ENCODE measurements at regions not wholly inside any gene's neighbourhood (a gene's known extent, or its start where the extent isn't known, plus 50 kb on each side); places are given as distances from the start of the nearest gene placed in this dataset.

DNA sequence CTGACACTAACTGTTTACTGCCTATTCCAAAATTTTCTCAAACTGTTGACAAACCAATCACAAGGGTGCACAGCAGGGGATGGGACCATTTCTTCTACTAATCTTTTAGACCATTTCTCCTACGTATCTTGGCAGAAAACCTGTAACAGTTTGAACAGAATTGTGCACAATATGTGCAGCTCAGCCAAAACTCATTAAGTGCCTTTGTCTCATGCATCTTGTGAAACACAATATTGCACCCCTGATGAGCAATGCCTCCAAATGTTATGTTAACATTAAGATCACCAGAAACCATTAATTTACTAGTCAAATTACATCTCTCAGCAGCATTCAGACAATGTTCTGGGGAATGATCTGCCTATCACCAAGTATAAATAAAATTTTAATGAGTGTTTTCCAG, 247.5 kb downstream of the NRIP1 start (continued):
- no peak for TF ChIP-seq TARDBP (IDR thresholded peaks at IDR 0.05; ENCODE audit: borderline replicate concordance)

DNA sequence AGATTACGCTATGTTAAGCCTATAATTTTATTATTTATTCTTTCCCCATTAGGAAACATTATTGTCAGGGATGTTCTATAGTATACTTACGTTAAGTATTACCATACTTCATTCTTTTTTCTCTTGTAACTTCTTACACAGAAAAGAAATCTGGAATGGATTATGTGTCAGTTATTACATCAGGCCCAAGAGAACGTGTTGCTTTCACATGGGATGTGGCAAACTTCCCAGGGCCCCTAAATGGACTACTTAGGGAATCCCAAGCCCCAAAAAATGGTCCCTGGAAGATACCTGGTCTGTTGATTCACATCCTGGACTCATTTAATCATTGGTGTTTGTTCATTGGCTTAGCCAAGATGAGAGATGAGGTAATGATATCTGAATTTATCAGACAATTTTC, 249.8 kb downstream of the NRIP1 start:
- TF ChIP-seq, protein P1, sequence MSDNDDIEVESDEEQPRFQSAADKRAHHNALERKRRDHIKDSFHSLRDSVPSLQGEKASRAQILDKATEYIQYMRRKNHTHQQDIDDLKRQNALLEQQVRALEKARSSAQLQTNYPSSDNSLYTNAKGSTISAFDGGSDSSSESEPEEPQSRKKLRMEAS (IDR thresholded peaks at IDR 0.05; ENCODE audit: low read depth, low read length) = no peak
- H3K9me3 ChIP-seq (replicated peaks; ENCODE audit: control insufficient read depth, insufficient read depth, low read length) = no peaks in the 10 kb centered on the region; the same call in 2 of the 3 replicates
- H2AFZ ChIP-seq (ENCODE audit: control insufficient read depth, low read depth, low read length) = no peak overlapping the region
- no peaks in the 10 kb centered on the region for H3K36me3 ChIP-seq (ENCODE audit: control insufficient read depth in 2 of 2, insufficient read depth in 2 of 2, low read length in 1 of 2)
- no peak for DNase-seq (ENCODE audit: low read depth, low spot score)
- no peak overlapping the region for H3K4me2 ChIP-seq (ENCODE audit: control insufficient read depth, insufficient read depth)
- ChIA-PET RAD21 (ENCODE audit: unreplicated experiment) (no interaction called here), SMC1A (ENCODE audit: uncharacterized antibody, unreplicated experiment) (interaction anchor here (1.0 kb wide), 1 partner anchor 8 kb away, joined by 3 read pairs; no protein-coding TSS in a partner anchor), CTCF (no interaction called here), POLR2A (no interaction called here)
- no peaks in the 10 kb centered on the region for H3K27me3 ChIP-seq (replicated peaks in 1 of 2; ENCODE audit: control insufficient read depth in 2 of 2, insufficient read depth in 2 of 2, low read length in 1 of 2)
- no peak for ATAC-seq
- intact Hi-C loops (cut with micrococcal nuclease; ENCODE audit: unreplicated experiment) (no loop called here), in situ Hi-C loops (cut with MboI) (no loop called here)
- no peaks in the 10 kb centered on the region for H3K79me2 ChIP-seq (ENCODE audit: control insufficient read depth, insufficient read depth, low read length)
- WGBS (ENCODE audit: insufficient coverage, insufficient replicate concordance, low lambda C conversion rate, missing lambda C conversion rate) = 75% methylated on average over 3 of the region's 3 CpGs
- no TSS peak for BruUV-seq (replicated peaks)
- no peaks in the 10 kb centered on the region for H4K20me1 ChIP-seq (ENCODE audit: control insufficient read depth, insufficient read depth)
- no peaks in the 10 kb centered on the region for H3K4me1 ChIP-seq (ENCODE audit: control insufficient read depth, insufficient read depth, low read length)
- no peak overlapping the region for H3K9ac ChIP-seq (ENCODE audit: control insufficient read depth, insufficient read depth, low read length)
- no peak overlapping the region for H3K4me3 ChIP-seq
- no peak for FAIRE-seq
- no peak overlapping the region for H3K27ac ChIP-seq (ENCODE audit: control insufficient read depth, insufficient read depth)

DNA sequence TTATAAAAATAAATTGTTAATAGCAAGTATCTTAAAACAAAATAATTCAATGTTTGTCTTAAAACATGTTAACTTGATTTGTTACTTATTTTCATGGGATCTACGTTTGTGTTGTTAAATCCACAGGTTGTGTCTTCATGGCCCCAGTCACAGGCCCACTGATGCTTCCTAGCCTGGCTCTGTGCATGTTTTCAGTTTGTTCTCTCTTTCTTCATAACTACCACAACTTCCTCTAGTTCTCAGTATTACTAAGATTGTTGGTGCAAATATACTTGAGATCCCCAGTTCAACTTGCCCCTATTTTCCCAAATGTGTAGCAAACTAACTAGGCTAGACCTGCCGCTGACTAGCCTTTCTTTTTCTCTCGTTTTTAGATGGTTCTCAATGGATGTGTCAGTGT, 250.5 kb downstream of the NRIP1 start:
- SMC1A ChIA-PET (ENCODE audit: uncharacterized antibody, unreplicated experiment) = interaction anchor here (1.0 kb wide), 1 partner anchor 9 kb away, joined by 3 read pairs; no protein-coding TSS in a partner anchor
- Histone ChIP-seq H3K4me3 (no peak overlapping the region), H3K36me3 (ENCODE audit: control insufficient read depth in 2 of 2, insufficient read depth in 2 of 2, low read length in 1 of 2) (no peaks in the 10 kb centered on the region), H3K9me3 (replicated peaks; ENCODE audit: control insufficient read depth, insufficient read depth, low read length) (no peaks in the 10 kb centered on the region; the same call in 2 of the 3 replicates), H3K79me2 (ENCODE audit: control insufficient read depth, insufficient read depth, low read length) (no peaks in the 10 kb centered on the region), H4K20me1 (ENCODE audit: control insufficient read depth, insufficient read depth) (no peaks in the 10 kb centered on the region), H2AFZ (ENCODE audit: control insufficient read depth, low read depth, low read length) (no peak overlapping the region), H3K9ac (ENCODE audit: control insufficient read depth, insufficient read depth, low read length) (no peak overlapping the region), H3K4me2 (ENCODE audit: control insufficient read depth, insufficient read depth) (no peak overlapping the region), H3K27me3 (replicated peaks in 1 of 2; ENCODE audit: control insufficient read depth in 2 of 2, insufficient read depth in 2 of 2, low read length in 1 of 2) (no peaks in the 10 kb centered on the region), H3K4me1 (ENCODE audit: control insufficient read depth, insufficient read depth, low read length) (no peaks in the 10 kb centered on the region), H3K27ac (ENCODE audit: control insufficient read depth, insufficient read depth) (no peak overlapping the region)
- DNase-seq (ENCODE audit: low read depth, low spot score) (no peak), FAIRE-seq (no peak), ATAC-seq (no peak)
- in situ Hi-C loops (cut with MboI) = no loop called here
- RAD21 ChIA-PET (ENCODE audit: unreplicated experiment) = no interaction called here
- WGBS (ENCODE audit: insufficient coverage, insufficient replicate concordance, low lambda C conversion rate, missing lambda C conversion rate) = 58% methylated on average over 3 of the region's 3 CpGs
- POLR2A ChIA-PET = interaction anchor here (0.6 kb wide), 1 partner anchor 245 kb away, joined by 7 read pairs; no protein-coding TSS in a partner anchor
- no TSS peak for BruUV-seq (replicated peaks)
- CTCF ChIA-PET = no interaction called here
- intact Hi-C loops (cut with micrococcal nuclease; ENCODE audit: unreplicated experiment) = no loop called here
- TF ChIP-seq RBBP5 (conservative IDR thresholded peaks at IDR 0.05) (no peak), IKZF2 (IDR thresholded peaks at IDR 0.05) (no peak), HDAC6 (IDR thresholded peaks at IDR 0.05; ENCODE audit: unreplicated experiment) (no peak), NBN (IDR thresholded peaks at IDR 0.05) (no peak)
- TF ChIP-seq, protein P2, sequence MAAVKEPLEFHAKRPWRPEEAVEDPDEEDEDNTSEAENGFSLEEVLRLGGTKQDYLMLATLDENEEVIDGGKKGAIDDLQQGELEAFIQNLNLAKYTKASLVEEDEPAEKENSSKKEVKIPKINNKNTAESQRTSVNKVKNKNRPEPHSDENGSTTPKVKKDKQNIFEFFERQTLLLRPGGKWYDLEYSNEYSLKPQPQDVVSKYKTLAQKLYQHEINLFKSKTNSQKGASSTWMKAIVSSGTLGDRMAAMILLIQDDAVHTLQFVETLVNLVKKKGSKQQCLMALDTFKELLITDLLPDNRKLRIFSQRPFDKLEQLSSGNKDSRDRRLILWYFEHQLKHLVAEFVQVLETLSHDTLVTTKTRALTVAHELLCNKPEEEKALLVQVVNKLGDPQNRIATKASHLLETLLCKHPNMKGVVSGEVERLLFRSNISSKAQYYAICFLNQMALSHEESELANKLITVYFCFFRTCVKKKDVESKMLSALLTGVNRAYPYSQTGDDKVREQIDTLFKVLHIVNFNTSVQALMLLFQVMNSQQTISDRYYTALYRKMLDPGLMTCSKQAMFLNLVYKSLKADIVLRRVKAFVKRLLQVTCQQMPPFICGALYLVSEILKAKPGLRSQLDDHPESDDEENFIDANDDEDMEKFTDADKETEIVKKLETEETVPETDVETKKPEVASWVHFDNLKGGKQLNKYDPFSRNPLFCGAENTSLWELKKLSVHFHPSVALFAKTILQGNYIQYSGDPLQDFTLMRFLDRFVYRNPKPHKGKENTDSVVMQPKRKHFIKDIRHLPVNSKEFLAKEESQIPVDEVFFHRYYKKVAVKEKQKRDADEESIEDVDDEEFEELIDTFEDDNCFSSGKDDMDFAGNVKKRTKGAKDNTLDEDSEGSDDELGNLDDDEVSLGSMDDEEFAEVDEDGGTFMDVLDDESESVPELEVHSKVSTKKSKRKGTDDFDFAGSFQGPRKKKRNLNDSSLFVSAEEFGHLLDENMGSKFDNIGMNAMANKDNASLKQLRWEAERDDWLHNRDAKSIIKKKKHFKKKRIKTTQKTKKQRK (IDR thresholded peaks at IDR 0.05; ENCODE audit: low read depth, low read length) = no peak
- TF ChIP-seq, protein P3, sequence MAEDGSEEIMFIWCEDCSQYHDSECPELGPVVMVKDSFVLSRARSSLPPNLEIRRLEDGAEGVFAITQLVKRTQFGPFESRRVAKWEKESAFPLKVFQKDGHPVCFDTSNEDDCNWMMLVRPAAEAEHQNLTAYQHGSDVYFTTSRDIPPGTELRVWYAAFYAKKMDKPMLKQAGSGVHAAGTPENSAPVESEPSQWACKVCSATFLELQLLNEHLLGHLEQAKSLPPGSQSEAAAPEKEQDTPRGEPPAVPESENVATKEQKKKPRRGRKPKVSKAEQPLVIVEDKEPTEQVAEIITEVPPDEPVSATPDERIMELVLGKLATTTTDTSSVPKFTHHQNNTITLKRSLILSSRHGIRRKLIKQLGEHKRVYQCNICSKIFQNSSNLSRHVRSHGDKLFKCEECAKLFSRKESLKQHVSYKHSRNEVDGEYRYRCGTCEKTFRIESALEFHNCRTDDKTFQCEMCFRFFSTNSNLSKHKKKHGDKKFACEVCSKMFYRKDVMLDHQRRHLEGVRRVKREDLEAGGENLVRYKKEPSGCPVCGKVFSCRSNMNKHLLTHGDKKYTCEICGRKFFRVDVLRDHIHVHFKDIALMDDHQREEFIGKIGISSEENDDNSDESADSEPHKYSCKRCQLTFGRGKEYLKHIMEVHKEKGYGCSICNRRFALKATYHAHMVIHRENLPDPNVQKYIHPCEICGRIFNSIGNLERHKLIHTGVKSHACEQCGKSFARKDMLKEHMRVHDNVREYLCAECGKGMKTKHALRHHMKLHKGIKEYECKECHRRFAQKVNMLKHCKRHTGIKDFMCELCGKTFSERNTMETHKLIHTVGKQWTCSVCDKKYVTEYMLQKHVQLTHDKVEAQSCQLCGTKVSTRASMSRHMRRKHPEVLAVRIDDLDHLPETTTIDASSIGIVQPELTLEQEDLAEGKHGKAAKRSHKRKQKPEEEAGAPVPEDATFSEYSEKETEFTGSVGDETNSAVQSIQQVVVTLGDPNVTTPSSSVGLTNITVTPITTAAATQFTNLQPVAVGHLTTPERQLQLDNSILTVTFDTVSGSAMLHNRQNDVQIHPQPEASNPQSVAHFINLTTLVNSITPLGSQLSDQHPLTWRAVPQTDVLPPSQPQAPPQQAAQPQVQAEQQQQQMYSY (CRISPR knock-in tag; IDR thresholded peaks at IDR 0.05) = no peak
